ENCODE measurements at regions not wholly inside any gene's neighbourhood (a gene's known extent, or its start where the extent isn't known, plus 50 kb on each side); places are given as distances from the start of the nearest gene placed in this dataset.
"Not testable (repeated sequence)": the region's sequence is repeated elsewhere in the genome, so short reads cannot be mapped to it uniquely, and the experiment has no call there.

GRCh38 chr14:103280278-103280928 lies 53.6 kb upstream of the EIF5 start (continued):
- TF ChIP-seq, protein P1, sequence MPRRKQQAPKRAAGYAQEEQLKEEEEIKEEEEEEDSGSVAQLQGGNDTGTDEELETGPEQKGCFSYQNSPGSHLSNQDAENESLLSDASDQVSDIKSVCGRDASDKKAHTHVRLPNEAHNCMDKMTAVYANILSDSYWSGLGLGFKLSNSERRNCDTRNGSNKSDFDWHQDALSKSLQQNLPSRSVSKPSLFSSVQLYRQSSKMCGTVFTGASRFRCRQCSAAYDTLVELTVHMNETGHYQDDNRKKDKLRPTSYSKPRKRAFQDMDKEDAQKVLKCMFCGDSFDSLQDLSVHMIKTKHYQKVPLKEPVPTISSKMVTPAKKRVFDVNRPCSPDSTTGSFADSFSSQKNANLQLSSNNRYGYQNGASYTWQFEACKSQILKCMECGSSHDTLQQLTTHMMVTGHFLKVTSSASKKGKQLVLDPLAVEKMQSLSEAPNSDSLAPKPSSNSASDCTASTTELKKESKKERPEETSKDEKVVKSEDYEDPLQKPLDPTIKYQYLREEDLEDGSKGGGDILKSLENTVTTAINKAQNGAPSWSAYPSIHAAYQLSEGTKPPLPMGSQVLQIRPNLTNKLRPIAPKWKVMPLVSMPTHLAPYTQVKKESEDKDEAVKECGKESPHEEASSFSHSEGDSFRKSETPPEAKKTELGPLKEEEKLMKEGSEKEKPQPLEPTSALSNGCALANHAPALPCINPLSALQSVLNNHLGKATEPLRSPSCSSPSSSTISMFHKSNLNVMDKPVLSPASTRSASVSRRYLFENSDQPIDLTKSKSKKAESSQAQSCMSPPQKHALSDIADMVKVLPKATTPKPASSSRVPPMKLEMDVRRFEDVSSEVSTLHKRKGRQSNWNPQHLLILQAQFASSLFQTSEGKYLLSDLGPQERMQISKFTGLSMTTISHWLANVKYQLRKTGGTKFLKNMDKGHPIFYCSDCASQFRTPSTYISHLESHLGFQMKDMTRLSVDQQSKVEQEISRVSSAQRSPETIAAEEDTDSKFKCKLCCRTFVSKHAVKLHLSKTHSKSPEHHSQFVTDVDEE (CRISPR knock-in tag; IDR thresholded peaks at IDR 0.05): no peak
- no peak for TF ChIP-seq TOX (CRISPR knock-in tag; IDR thresholded peaks at IDR 0.05; ENCODE audit: borderline replicate concordance)

DNA sequence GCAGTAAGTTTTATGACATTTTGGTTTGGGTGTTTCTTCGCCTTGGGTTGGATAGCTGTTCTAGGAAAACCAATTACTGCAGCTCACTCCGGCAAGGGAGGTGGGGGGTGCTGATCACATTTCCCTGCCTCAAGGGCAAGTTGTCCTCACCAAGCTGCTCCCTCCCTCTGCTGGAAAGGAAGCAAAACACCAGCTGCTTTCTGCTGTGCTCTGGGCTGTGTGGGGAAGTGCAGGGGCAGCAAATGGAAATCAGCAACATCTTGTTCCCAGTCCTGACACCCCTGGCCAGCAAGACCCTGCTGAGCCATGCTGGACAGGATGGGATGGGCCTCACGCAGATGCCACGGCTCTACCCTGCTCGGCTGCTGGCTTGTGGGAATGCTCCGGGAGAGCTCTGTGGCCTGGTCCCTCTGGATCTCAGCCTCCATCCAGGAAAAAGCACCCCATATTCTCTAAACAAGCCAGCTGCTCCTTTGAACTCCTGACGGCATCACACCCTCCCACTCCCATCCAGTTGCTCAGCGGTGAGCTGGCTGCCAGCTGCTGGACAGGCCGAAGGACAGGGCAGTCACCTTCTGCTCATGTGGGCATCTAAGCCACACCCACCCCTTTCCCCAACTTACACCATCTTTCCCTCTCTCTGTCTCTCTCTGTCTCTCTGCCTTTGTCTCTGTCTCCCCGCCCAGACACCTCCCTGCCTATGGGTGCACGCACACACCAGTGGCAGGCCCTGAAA lies 52.4 kb upstream of the EIF5 start:
- TF ChIP-seq ZC3H10 (CRISPR knock-in tag; IDR thresholded peaks at IDR 0.05) (no peak), ZFP30 (CRISPR knock-in tag; IDR thresholded peaks at IDR 0.05) (no peak), ZNF8 (CRISPR knock-in tag; IDR thresholded peaks at IDR 0.05) (no peak), PPARA (CRISPR knock-in tag; IDR thresholded peaks at IDR 0.05; ENCODE audit: borderline replicate concordance) (no peak)
- TF ChIP-seq, protein P2, sequence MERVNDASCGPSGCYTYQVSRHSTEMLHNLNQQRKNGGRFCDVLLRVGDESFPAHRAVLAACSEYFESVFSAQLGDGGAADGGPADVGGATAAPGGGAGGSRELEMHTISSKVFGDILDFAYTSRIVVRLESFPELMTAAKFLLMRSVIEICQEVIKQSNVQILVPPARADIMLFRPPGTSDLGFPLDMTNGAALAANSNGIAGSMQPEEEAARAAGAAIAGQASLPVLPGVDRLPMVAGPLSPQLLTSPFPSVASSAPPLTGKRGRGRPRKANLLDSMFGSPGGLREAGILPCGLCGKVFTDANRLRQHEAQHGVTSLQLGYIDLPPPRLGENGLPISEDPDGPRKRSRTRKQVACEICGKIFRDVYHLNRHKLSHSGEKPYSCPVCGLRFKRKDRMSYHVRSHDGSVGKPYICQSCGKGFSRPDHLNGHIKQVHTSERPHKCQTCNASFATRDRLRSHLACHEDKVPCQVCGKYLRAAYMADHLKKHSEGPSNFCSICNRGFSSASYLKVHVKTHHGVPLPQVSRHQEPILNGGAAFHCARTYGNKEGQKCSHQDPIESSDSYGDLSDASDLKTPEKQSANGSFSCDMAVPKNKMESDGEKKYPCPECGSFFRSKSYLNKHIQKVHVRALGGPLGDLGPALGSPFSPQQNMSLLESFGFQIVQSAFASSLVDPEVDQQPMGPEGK (CRISPR knock-in tag; IDR thresholded peaks at IDR 0.05; ENCODE audit: borderline replicate concordance): no peak
- peak; percentile 87 for ATAC-seq

- not testable (repeated sequence) for ATAC-seq
Observed at GRCh38 chr14:103282309-103282708, 51.7 kb upstream of the EIF5 start.

- ATAC-seq: no peak
- TF ChIP-seq TOX (CRISPR knock-in tag; IDR thresholded peaks at IDR 0.05; ENCODE audit: borderline replicate concordance) (no peak), BACH2 (CRISPR knock-in tag; IDR thresholded peaks at IDR 0.05; ENCODE audit: borderline replicate concordance) (no peak), ZFP30 (CRISPR knock-in tag; IDR thresholded peaks at IDR 0.05) (no peak), ESRRG (CRISPR knock-in tag; IDR thresholded peaks at IDR 0.05) (no peak), PPARA (CRISPR knock-in tag; IDR thresholded peaks at IDR 0.05; ENCODE audit: borderline replicate concordance) (no peak), RARB (CRISPR knock-in tag; IDR thresholded peaks at IDR 0.05) (no peak), CSRNP3 (CRISPR knock-in tag; IDR thresholded peaks at IDR 0.05) (no peak), TCF4 (CRISPR knock-in tag; IDR thresholded peaks at IDR 0.05; ENCODE audit: borderline replicate concordance) (no peak), ZNF565 (CRISPR knock-in tag; conservative IDR thresholded peaks at IDR 0.05; ENCODE audit: low read depth) (no peak), ZC3H10 (CRISPR knock-in tag; IDR thresholded peaks at IDR 0.05) (no peak), ISL1 (CRISPR knock-in tag; IDR thresholded peaks at IDR 0.05) (no peak)
- TF ChIP-seq, protein P3, sequence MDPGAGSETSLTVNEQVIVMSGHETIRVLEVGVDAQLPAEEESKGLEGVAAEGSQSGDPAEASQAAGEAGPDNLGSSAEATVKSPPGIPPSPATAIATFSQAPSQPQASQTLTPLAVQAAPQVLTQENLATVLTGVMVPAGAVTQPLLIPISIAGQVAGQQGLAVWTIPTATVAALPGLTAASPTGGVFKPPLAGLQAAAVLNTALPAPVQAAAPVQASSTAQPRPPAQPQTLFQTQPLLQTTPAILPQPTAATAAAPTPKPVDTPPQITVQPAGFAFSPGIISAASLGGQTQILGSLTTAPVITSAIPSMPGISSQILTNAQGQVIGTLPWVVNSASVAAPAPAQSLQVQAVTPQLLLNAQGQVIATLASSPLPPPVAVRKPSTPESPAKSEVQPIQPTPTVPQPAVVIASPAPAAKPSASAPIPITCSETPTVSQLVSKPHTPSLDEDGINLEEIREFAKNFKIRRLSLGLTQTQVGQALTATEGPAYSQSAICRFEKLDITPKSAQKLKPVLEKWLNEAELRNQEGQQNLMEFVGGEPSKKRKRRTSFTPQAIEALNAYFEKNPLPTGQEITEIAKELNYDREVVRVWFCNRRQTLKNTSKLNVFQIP (CRISPR knock-in tag; IDR thresholded peaks at IDR 0.05; ENCODE audit: borderline replicate concordance, low read depth): no peak
- TF ChIP-seq, protein P2 (CRISPR knock-in tag; IDR thresholded peaks at IDR 0.05; ENCODE audit: borderline replicate concordance): no peak
Observed at GRCh38 chr14:103282932-103283331, 51.1 kb upstream of the EIF5 start.
